SK-N-SH treated with all-trans-retinoic acid at 6 μM for 48 hours (cell line): ENCODE measurements at regions not wholly inside any gene's neighbourhood (a gene's known extent, or its start where the extent isn't known, plus 50 kb on each side); places are given as distances from the start of the nearest gene placed in this dataset.

Experiments used
- ATAC-seq: fragments of 200-7000 bp; cut with Tn5 transposase; 3 replicates; pipeline ENCODE4 v1.9.1; 2020; ENCODE audit warnings: mild to moderate bottlenecking, moderate library complexity
- ARNTL ChIP-seq: fragments of 450-650 bp; formaldehyde crosslinking; IDR thresholded peaks from 2 replicates; pipeline ENCODE4 v1.5.0; 2020; ENCODE audit warnings: low read depth, mild to moderate bottlenecking, moderate library complexity, borderline replicate concordance
- CSDC2 ChIP-seq: fragments of 250-450 bp; sonication (Bioruptor Pico); IDR thresholded peaks from 2 replicates; pipeline ENCODE4 v1.5.0; 2020; ENCODE audit warnings: mild to moderate bottlenecking, moderate library complexity
- CSRNP3 ChIP-seq: fragments of 250-450 bp; sonication (Bioruptor Pico); IDR thresholded peaks from 2 replicates; pipeline ENCODE4 v1.5.1; 2021; ENCODE audit warnings: mild to moderate bottlenecking, moderate library complexity
- ESRRG ChIP-seq: fragments of 250-450 bp; sonication (Bioruptor Pico); IDR thresholded peaks from 2 replicates; pipeline ENCODE4 v1.6.1; 2021; ENCODE audit warnings: mild to moderate bottlenecking
- GLIS3 ChIP-seq: fragments of 250-450 bp; sonication (Bioruptor Pico); IDR thresholded peaks from 2 replicates; pipeline ENCODE4 v1.5.0; 2020; ENCODE audit warnings: mild to moderate bottlenecking, moderate library complexity
- ISL1 ChIP-seq: fragments of 250-450 bp; sonication (Bioruptor Pico); IDR thresholded peaks from 2 replicates; pipeline ENCODE4 v2.1.2; 2022; ENCODE audit warnings: mild to moderate bottlenecking, moderate library complexity
- OSR1 ChIP-seq: fragments of 250-450 bp; sonication (Bioruptor Pico); IDR thresholded peaks from 2 replicates; pipeline ENCODE4 v1.8.0; 2022; ENCODE audit warnings: moderate library complexity, mild to moderate bottlenecking, inconsistent platforms
- POU6F1 ChIP-seq: fragments of 250-450 bp; sonication (Bioruptor Pico); IDR thresholded peaks from 2 replicates; pipeline ENCODE4 v1.8.0; 2021; ENCODE audit warnings: low read depth, mild to moderate bottlenecking, moderate library complexity, borderline replicate concordance
- PPARA ChIP-seq: fragments of 250-450 bp; sonication (Bioruptor Pico); IDR thresholded peaks from 2 replicates; pipeline ENCODE4 v1.5.0; 2020; ENCODE audit warnings: mild to moderate bottlenecking, borderline replicate concordance
- RARB ChIP-seq: fragments of 250-450 bp; sonication (Bioruptor Pico); IDR thresholded peaks from 2 replicates; pipeline ENCODE4 v1.8.0; 2021; ENCODE audit warnings: mild to moderate bottlenecking, moderate library complexity
- SNAI2 ChIP-seq: fragments of 250-450 bp; sonication (Bioruptor Pico); IDR thresholded peaks from 2 replicates; pipeline ENCODE4 v1.5.0; 2020; ENCODE audit warnings: mild to moderate bottlenecking, moderate library complexity
- ZC3H10 ChIP-seq: fragments of 250-450 bp; sonication (Bioruptor Pico); IDR thresholded peaks from 2 replicates; pipeline ENCODE4 v1.5.1; 2021; ENCODE audit warnings: mild to moderate bottlenecking, moderate library complexity
- ZFP3 ChIP-seq: fragments of 250-450 bp; sonication (Bioruptor Pico); IDR thresholded peaks from 2 replicates; pipeline ENCODE4 v1.5.0; 2020; ENCODE audit warnings: mild to moderate bottlenecking, moderate library complexity
- ZFP30 ChIP-seq: fragments of 450-650 bp; formaldehyde crosslinking; IDR thresholded peaks from 2 replicates; pipeline ENCODE4 v1.5.0; 2022; ENCODE audit warnings: mild to moderate bottlenecking, moderate library complexity
- ZNF565 ChIP-seq: fragments of 450-650 bp; formaldehyde crosslinking; conservative IDR thresholded peaks from 2 replicates; pipeline ENCODE4 v1.5.0; 2020; ENCODE audit warnings: low read depth, mild to moderate bottlenecking, moderate library complexity
- ZNF70 ChIP-seq: fragments of 450-650 bp; formaldehyde crosslinking; IDR thresholded peaks from 2 replicates; pipeline ENCODE4 v1.5.0; 2020; ENCODE audit warnings: mild to moderate bottlenecking, moderate library complexity
- ZNF8 ChIP-seq: fragments of 450-650 bp; formaldehyde crosslinking; IDR thresholded peaks from 2 replicates; pipeline ENCODE4 v1.5.0; 2020; ENCODE audit warnings: mild to moderate bottlenecking, moderate library complexity
- TF ChIP-seq, protein P1 (sequence below): fragments of 250-450 bp; sonication (Bioruptor Pico); IDR thresholded peaks from 2 replicates; pipeline ENCODE4 v1.5.1; 2020; ENCODE audit warnings: low read depth, mild to moderate bottlenecking, moderate library complexity
- TF ChIP-seq, protein P2 (sequence below): fragments of 250-450 bp; sonication (Bioruptor Pico); IDR thresholded peaks from 2 replicates; pipeline ENCODE4 v1.5.0; 2020; ENCODE audit warnings: mild to moderate bottlenecking, moderate library complexity

DNA sequence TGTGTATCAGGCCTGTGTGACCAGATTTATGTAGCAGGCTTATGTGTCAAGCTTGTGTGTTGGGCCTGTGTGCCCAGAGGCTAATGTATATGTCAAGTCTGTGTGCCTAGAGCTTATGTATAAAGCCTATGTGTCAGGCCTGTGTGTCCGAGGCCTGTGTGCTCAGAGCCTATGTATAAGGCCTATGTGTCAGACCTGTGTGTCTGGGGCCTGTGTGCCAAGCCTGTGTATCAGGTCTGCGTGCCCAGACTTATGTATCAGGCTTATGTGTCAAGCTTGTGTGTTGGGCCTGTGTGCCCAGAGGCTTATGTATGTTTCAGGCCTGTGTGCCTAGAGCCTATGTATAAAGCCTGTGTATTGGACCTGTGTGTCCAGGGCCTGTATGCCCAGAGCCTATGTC lies 249.3 kb upstream of the AVPR1A start:
- no peak for TF ChIP-seq ARNTL (CRISPR knock-in tag)
- TF ChIP-seq, all 23 proteins: peak for 0
- no peak for ATAC-seq

DNA sequence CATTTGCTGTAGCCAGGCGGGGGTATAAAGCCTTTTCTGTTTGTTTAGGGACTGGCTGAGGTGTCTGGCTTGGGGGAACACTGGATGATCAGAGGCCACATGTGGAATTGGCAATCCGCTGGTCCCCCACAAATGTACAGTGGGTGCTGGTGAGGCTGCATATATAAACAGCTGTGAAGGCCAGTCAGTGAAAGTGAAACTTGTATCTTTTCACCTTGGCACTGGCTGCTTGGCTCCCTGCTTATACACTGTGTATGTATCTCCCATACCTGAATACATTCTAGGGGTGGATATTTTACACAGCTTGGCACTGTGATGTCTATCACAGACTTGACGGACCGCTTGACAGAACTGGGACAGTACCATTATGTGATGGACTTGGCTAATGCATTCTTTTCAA lies 246.8 kb upstream of the AVPR1A start:
- TF ChIP-seq ARNTL (CRISPR knock-in tag) (no peak), RARB (CRISPR knock-in tag) (no peak), ZC3H10 (CRISPR knock-in tag) (no peak), ZNF70 (CRISPR knock-in tag) (no peak), SNAI2 (no peak), ZNF565 (no peak), GLIS3 (CRISPR knock-in tag) (no peak), OSR1 (CRISPR knock-in tag) (no peak), ESRRG (no peak), CSRNP3 (CRISPR knock-in tag) (no peak), ZNF8 (CRISPR knock-in tag) (no peak), ZFP30 (CRISPR knock-in tag) (no peak), PPARA (CRISPR knock-in tag) (no peak), POU6F1 (CRISPR knock-in tag) (no peak), ISL1 (CRISPR knock-in tag) (no peak)
- TF ChIP-seq, protein P1, sequence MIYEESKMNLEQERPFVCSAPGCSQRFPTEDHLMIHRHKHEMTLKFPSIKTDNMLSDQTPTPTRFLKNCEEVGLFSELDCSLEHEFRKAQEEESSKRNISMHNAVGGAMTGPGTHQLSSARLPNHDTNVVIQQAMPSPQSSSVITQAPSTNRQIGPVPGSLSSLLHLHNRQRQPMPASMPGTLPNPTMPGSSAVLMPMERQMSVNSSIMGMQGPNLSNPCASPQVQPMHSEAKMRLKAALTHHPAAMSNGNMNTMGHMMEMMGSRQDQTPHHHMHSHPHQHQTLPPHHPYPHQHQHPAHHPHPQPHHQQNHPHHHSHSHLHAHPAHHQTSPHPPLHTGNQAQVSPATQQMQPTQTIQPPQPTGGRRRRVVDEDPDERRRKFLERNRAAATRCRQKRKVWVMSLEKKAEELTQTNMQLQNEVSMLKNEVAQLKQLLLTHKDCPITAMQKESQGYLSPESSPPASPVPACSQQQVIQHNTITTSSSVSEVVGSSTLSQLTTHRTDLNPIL (CRISPR knock-in tag), result no peak
- TF ChIP-seq, protein P2, sequence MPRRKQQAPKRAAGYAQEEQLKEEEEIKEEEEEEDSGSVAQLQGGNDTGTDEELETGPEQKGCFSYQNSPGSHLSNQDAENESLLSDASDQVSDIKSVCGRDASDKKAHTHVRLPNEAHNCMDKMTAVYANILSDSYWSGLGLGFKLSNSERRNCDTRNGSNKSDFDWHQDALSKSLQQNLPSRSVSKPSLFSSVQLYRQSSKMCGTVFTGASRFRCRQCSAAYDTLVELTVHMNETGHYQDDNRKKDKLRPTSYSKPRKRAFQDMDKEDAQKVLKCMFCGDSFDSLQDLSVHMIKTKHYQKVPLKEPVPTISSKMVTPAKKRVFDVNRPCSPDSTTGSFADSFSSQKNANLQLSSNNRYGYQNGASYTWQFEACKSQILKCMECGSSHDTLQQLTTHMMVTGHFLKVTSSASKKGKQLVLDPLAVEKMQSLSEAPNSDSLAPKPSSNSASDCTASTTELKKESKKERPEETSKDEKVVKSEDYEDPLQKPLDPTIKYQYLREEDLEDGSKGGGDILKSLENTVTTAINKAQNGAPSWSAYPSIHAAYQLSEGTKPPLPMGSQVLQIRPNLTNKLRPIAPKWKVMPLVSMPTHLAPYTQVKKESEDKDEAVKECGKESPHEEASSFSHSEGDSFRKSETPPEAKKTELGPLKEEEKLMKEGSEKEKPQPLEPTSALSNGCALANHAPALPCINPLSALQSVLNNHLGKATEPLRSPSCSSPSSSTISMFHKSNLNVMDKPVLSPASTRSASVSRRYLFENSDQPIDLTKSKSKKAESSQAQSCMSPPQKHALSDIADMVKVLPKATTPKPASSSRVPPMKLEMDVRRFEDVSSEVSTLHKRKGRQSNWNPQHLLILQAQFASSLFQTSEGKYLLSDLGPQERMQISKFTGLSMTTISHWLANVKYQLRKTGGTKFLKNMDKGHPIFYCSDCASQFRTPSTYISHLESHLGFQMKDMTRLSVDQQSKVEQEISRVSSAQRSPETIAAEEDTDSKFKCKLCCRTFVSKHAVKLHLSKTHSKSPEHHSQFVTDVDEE (CRISPR knock-in tag), result no peak
- TF ChIP-seq, all 23 proteins: peak for 0
- no peak for ATAC-seq

- TF ChIP-seq SNAI2 (no peak), PPARA (CRISPR knock-in tag) (no peak), ESRRG (no peak), GLIS3 (CRISPR knock-in tag) (no peak), ISL1 (CRISPR knock-in tag) (no peak), CSDC2 (CRISPR knock-in tag) (no peak), CSRNP3 (CRISPR knock-in tag) (no peak), ZNF70 (CRISPR knock-in tag) (no peak), ZFP3 (CRISPR knock-in tag) (no peak)
- TF ChIP-seq, protein P1 (CRISPR knock-in tag), result no peak
- TF ChIP-seq, all 23 proteins: peak for 0
- ATAC-seq, result no peak
These were observed 245.1 kb upstream of the AVPR1A start for GRCh38 chr12:63396135-63396534.
